MCF 10A (cell line): ENCODE measurements at regions not wholly inside any gene's neighbourhood (a gene's known extent, or its start where the extent isn't known, plus 50 kb on each side); places are given as distances from the start of the nearest gene placed in this dataset.
A peak's percentile ranks its signal among the peaks of the same experiment; 100 is the strongest.

Source experiments
- BruUV-seq: library from RNA; stranded (reverse); fragments of 400-500 nt; replicated peaks from 2 replicates; lab custom pipeline; 2021; lab: Mats Ljungman, UMichigan
- CTCF ChIA-PET: fragments of 300-600 bp; sonication (Branson Sonifier 250); formaldehyde crosslinking; extraction: SDS; loops from one replicate; lab custom pipeline; 2021; ENCODE audit warnings: antibody characterized with exemption, inconsistent platforms; lab: Yijun Ruan, JAX
- POLR2A ChIA-PET: fragments of 300-600, 350-650 bp; sonication (Branson Sonifier 250); formaldehyde crosslinking; extraction: SDS; loops from one replicate; lab custom pipeline; 2020; ENCODE audit warnings: antibody characterized with exemption, inconsistent platforms; lab: Yijun Ruan, JAX
- DNase-seq: peaks from one replicate; pipeline ENCODE4 v3.0.0-alpha.2; 2018; ENCODE audit not compliant: unreplicated experiment
- H3K27ac Mint-ChIP-seq: one replicate; pipeline ENCODE4 v1.8.0; 2022; ENCODE audit warnings: mild to moderate bottlenecking, low read depth, mixed read lengths; ENCODE audit not compliant: unreplicated experiment
- H3K27me3 Mint-ChIP-seq: one replicate; pipeline ENCODE4 v1.8.0; 2022; ENCODE audit warnings: mixed read lengths; ENCODE audit not compliant: insufficient read depth, unreplicated experiment
- H3K36me3 Mint-ChIP-seq: one replicate; pipeline ENCODE4 v1.8.0; 2022; ENCODE audit warnings: mild to moderate bottlenecking, moderate library complexity, mixed read lengths; ENCODE audit not compliant: insufficient read depth, unreplicated experiment
- H3K4me1 Mint-ChIP-seq: one replicate; pipeline ENCODE4 v1.8.0; 2022; ENCODE audit warnings: mixed read lengths; ENCODE audit not compliant: insufficient read depth, unreplicated experiment
- H3K4me3 Mint-ChIP-seq: one replicate; pipeline ENCODE4 v1.8.0; 2022; ENCODE audit warnings: mild to moderate bottlenecking, moderate library complexity, mixed read lengths; ENCODE audit not compliant: unreplicated experiment
- H3K9me3 Mint-ChIP-seq: one replicate; pipeline ENCODE4 v1.8.0; 2022; ENCODE audit warnings: mixed read lengths; ENCODE audit not compliant: unreplicated experiment
- intact Hi-C: fragments of 100-400 bp; cut with micrococcal nuclease; formaldehyde crosslinking; loops from 2 replicates; pipeline ENCODE4 v1.14.1; 2022
- TF ChIP-seq, protein P1 (sequence below): fragments of 200-600 bp; IDR thresholded peaks from one replicate; pipeline ENCODE4 v1.8.0; 2022; ENCODE audit warnings: antibody characterized with exemption, mild to moderate bottlenecking; ENCODE audit not compliant: unreplicated experiment

- H3K27me3 Mint-ChIP-seq, result no peaks in the 10 kb centered on the region
- no peaks in the 10 kb centered on the region for H3K36me3 Mint-ChIP-seq
- H3K9me3 Mint-ChIP-seq, result no peaks in the 10 kb centered on the region
- no peak overlapping the region for H3K27ac Mint-ChIP-seq
- no peak overlapping the region for H3K4me3 Mint-ChIP-seq
- ChIA-PET CTCF (no interaction called here), POLR2A (no interaction called here)
- no peaks in the 10 kb centered on the region for H3K4me1 Mint-ChIP-seq
- intact Hi-C loops, result no loop called here
- DNase-seq, result no peak
- no TSS peak for BruUV-seq
- TF ChIP-seq, protein P1, sequence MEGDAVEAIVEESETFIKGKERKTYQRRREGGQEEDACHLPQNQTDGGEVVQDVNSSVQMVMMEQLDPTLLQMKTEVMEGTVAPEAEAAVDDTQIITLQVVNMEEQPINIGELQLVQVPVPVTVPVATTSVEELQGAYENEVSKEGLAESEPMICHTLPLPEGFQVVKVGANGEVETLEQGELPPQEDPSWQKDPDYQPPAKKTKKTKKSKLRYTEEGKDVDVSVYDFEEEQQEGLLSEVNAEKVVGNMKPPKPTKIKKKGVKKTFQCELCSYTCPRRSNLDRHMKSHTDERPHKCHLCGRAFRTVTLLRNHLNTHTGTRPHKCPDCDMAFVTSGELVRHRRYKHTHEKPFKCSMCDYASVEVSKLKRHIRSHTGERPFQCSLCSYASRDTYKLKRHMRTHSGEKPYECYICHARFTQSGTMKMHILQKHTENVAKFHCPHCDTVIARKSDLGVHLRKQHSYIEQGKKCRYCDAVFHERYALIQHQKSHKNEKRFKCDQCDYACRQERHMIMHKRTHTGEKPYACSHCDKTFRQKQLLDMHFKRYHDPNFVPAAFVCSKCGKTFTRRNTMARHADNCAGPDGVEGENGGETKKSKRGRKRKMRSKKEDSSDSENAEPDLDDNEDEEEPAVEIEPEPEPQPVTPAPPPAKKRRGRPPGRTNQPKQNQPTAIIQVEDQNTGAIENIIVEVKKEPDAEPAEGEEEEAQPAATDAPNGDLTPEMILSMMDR, result no peak
These were observed 114.3 kb upstream of the TNS3 start for GRCh38 chr7:47696152-47696710.

DNA sequence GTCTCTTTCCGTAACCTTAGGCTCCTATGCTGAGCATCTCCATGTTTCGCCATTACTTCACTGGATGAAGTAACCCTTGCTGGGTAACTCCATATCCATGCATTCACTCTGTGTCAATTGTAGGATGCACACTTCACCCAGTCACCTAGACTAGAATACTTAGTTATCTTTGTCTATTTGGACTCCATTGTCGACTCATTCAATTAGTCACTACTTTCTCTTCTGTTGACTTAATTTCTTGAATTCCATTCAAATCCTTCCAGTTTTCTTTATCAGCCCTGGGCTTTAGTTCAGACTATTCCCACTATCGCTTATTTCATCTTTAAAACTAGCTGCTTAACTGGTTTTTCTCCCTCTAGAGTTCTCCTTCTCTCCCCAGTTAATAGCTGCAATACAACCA is 111.3 kb upstream of the TNS3 start:
- H3K4me1 Mint-ChIP-seq, result no peaks in the 10 kb centered on the region
- TF ChIP-seq, protein P1, result no peak
- H3K27ac Mint-ChIP-seq, result no peak overlapping the region
- no peaks in the 10 kb centered on the region for H3K36me3 Mint-ChIP-seq
- ChIA-PET POLR2A (no interaction called here), CTCF (interaction anchor here (1.0 kb wide), 1 partner anchor 12 kb away, joined by 3 read pairs; no protein-coding TSS in a partner anchor)
- H3K4me3 Mint-ChIP-seq, result no peak overlapping the region
- intact Hi-C loops, result no loop called here
- no peaks in the 10 kb centered on the region for H3K9me3 Mint-ChIP-seq
- no peak for DNase-seq
- BruUV-seq, result no TSS peak
- no peaks in the 10 kb centered on the region for H3K27me3 Mint-ChIP-seq

DNA sequence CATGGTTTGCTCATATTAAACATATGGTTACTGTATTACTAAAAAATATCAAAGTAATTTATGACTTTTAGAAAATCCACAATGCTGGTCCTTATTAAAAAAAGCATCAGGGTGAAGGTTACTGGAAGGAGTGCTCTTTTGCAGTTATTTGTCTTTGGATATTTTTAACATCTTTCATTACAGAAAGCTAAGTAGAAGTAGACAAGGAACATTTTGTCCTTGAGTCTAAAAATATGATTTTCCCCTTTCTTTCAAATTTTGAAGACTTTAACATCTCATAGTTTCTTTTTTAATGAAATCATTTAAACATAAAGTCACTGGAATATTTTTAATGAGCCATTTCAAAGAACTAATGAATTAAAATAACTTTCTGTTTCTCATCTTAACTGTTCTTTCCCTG is 110.1 kb upstream of the TNS3 start:
- Mint-ChIP-seq H3K27ac (no peak overlapping the region), H3K9me3 (no peaks in the 10 kb centered on the region), H3K27me3 (no peaks in the 10 kb centered on the region), H3K36me3 (no peaks in the 10 kb centered on the region), H3K4me3 (no peak overlapping the region), H3K4me1 (no peaks in the 10 kb centered on the region)
- ChIA-PET CTCF (interaction anchor here (1.2 kb wide), 1 partner anchor 91 kb away, joined by 3 read pairs; no protein-coding TSS in a partner anchor), POLR2A (no interaction called here)
- intact Hi-C loops, result no loop called here
- DNase-seq, result no peak
- BruUV-seq, result no TSS peak
- TF ChIP-seq, protein P1, result no peak

GRCh38 chr7:47690902-47691558 is 109.1 kb upstream of the TNS3 start:
- TF ChIP-seq, protein P1, result no peak
- CTCF ChIA-PET, result interaction anchor here (1.2 kb wide), 1 partner anchor 90 kb away, joined by 3 read pairs; no protein-coding TSS in a partner anchor
- POLR2A ChIA-PET, result interaction anchor here (0.8 kb wide), 1 partner anchor 19 kb away, joined by 3 read pairs; no protein-coding TSS in a partner anchor
- H3K4me1 Mint-ChIP-seq, result no peaks in the 10 kb centered on the region
- DNase-seq, result no peak
- H3K9me3 Mint-ChIP-seq, result no peaks in the 10 kb centered on the region
- no peaks in the 10 kb centered on the region for H3K27me3 Mint-ChIP-seq
- intact Hi-C loops, result no loop called here
- no peaks in the 10 kb centered on the region for H3K36me3 Mint-ChIP-seq
- peak overlapping the region; percentile 37 for H3K27ac Mint-ChIP-seq
- H3K4me3 Mint-ChIP-seq, result no peak overlapping the region
- no TSS peak for BruUV-seq
